Lung (tissue), 11 donors: ENCODE measurements at regions not wholly inside any gene's neighbourhood (a gene's known extent, or its start where the extent isn't known, plus 50 kb on each side); places are given as distances from the start of the nearest gene placed in this dataset.

Experiments used
- ATAC-seq: fragments of 200-7000 bp; cut with Tn5 transposase; one replicate; pipeline ENCODE4 v1.9.1; 2020; ENCODE audit warnings: moderate number of reproducible peaks; ENCODE audit not compliant: insufficient read depth, low FRiP score
- DNase-seq, 3 donors: peaks; one replicate each; pipeline ENCODE4 v3.0.0-alpha.2; 2013 to 2017
- H3K27ac ChIP-seq, 2 donors: one replicate each; pipeline ENCODE4 v1.5.1; 2013; ENCODE audit warnings: mild to moderate bottlenecking in 2 of 2, moderate library complexity in 2 of 2, control low read depth in 1 of 2, inconsistent platforms in 1 of 2, low read depth in 1 of 2, low read length in 1 of 2
- H3K27me3 ChIP-seq, 3 donors: one replicate each; pipeline ENCODE4 v1.5.1; 2013; ENCODE audit warnings: low read length in 2 of 3; ENCODE audit not compliant: control insufficient read depth in 3 of 3, insufficient read depth in 3 of 3
- H3K36me3 ChIP-seq, 4 donors: one replicate each; pipeline ENCODE4 v1.5.1; 2013; ENCODE audit warnings: low read length in 4 of 4, mild to moderate bottlenecking in 1 of 4, moderate library complexity in 1 of 4; ENCODE audit not compliant: control insufficient read depth in 4 of 4, insufficient read depth in 4 of 4
- H3K4me1 ChIP-seq, 5 donors: one replicate each; pipeline ENCODE4 v1.5.1; 2013; ENCODE audit warnings: low read length in 5 of 5, mild to moderate bottlenecking in 2 of 5, moderate library complexity in 1 of 5; ENCODE audit not compliant: control insufficient read depth in 5 of 5, insufficient read depth in 5 of 5
- H3K4me3 ChIP-seq: one replicate; pipeline ENCODE4 v1.5.1; 2013; ENCODE audit warnings: mild to moderate bottlenecking, control low read depth, moderate library complexity
- H3K9ac ChIP-seq, 2 donors: one replicate each; pipeline ENCODE4 v1.5.1; 2013; ENCODE audit warnings: low read length in 2 of 2, control low read depth in 1 of 2; ENCODE audit not compliant: insufficient read depth in 1 of 2
- H3K9me3 ChIP-seq, 4 donors: one replicate each; pipeline ENCODE4 v1.5.1; 2013; ENCODE audit warnings: low read length in 3 of 4, mild to moderate bottlenecking in 1 of 4, moderate library complexity in 1 of 4; ENCODE audit not compliant: control insufficient read depth in 4 of 4, insufficient read depth in 3 of 4
- CTCF ChIP-seq: IDR thresholded peaks from 2 replicates; pipeline ENCODE4 v1.5.1; 2012; ENCODE audit warnings: mild to moderate bottlenecking; ENCODE audit errors: control extremely low read depth, extremely low read depth
- WGBS, 2 donors: extraction: QIAGEN DNeasy Blood & Tissue Kit; methylation state at CpG; one replicate each; pipeline ENCODE4 v1.1.7; 2013; 5-methylcytosine and 5-hydroxymethylcytosine counted together
- donor health status: control.
- donor health status: control.
- donor health status: Bipolar disorder and iron deficiency.
- donor health status: healthy.
- donor health status: DM: yes; HTN: yes; CAD: no.

GRCh38 chr5:147997486-147997885, 66.3 kb upstream of the SPINK5 start:
- Histone ChIP-seq H3K9me3 (peaks cover 0 to 19% (median 12%) of the 10 kb centered on the region in 4 donors), H3K27ac (no peak overlapping the region), H3K4me3 (no peak overlapping the region), H3K27me3 (no peaks in the 10 kb centered on the region), H3K4me1 (no peaks in the 10 kb centered on the region), H3K9ac (no peak overlapping the region), H3K36me3 (no peaks in the 10 kb centered on the region)
- TF ChIP-seq CTCF, result no peak
- DNase-seq, result peak; percentile 13 to 83 (median 64)
- no peak for ATAC-seq
- WGBS, 2 donors, result 13 to 30% methylated on average over 3 of the region's 3 CpGs

DNA sequence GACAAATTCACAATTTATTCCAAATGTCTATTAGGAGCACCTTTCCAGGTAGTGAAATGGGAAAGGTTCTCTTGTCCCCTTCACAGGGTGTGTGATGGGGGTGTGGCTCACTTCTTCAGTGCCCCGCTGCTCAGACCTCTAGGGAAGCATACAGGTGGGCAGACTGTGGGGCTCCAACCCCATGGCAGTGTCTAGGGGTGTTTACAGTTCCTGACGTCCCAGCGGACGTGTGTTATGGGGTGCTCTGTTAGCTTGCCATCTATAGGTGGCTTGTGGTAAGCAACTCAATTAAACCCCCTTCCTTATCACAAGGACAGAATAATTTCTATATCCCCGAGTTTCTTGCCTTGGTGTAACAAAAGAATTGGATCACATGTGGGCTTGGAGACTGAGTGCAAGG, 67.4 kb upstream of the SPINK5 start:
- no peak for TF ChIP-seq CTCF
- 85 to 91% methylated on average over 5 of the region's 5 CpGs for WGBS, 2 donors
- ATAC-seq (no peak), DNase-seq (no peak)
- peaks cover 0 to 8% (median 6%) of the 10 kb centered on the region in 4 donors for H3K9me3 ChIP-seq
- no peak overlapping the region for H3K27ac ChIP-seq
- no peak overlapping the region for H3K4me3 ChIP-seq
- no peaks in the 10 kb centered on the region for H3K4me1 ChIP-seq
- no peak overlapping the region for H3K9ac ChIP-seq
- H3K27me3 ChIP-seq, result no peaks in the 10 kb centered on the region
- no peaks in the 10 kb centered on the region for H3K36me3 ChIP-seq

- DNase-seq (no peak), ATAC-seq (no peak)
- H3K9me3 ChIP-seq, result peaks cover 0 to 3% (median 3%) of the 10 kb centered on the region in 4 donors
- TF ChIP-seq CTCF, result no peak
- no peak overlapping the region for H3K27ac ChIP-seq
- H3K4me1 ChIP-seq, result no peaks in the 10 kb centered on the region
- H3K9ac ChIP-seq, result no peak overlapping the region
- no peaks in the 10 kb centered on the region for H3K27me3 ChIP-seq
- 86 to 92% methylated on average over 4 of the region's 4 CpGs for WGBS, 2 donors
- no peaks in the 10 kb centered on the region for H3K36me3 ChIP-seq
- no peak overlapping the region for H3K4me3 ChIP-seq
These were observed 67.9 kb upstream of the SPINK5 start for GRCh38 chr5:147995846-147996245.

- H3K9me3 ChIP-seq, result no peaks in the 10 kb centered on the region
- ATAC-seq, result no peak
- no peaks in the 10 kb centered on the region for H3K4me1 ChIP-seq
These were observed 73.8 kb upstream of the SPINK5 start for GRCh38 chr5:147989994-147990393.

More at GRCh38 chr5:147989994-147990393, 73.8 kb upstream of the SPINK5 start:
- Histone ChIP-seq H3K4me3 (no peak overlapping the region), H3K36me3 (no peaks in the 10 kb centered on the region), H3K27me3 (no peaks in the 10 kb centered on the region), H3K27ac (no peak overlapping the region), H3K9ac (no peak overlapping the region)
- no peak for DNase-seq
- no peak for TF ChIP-seq CTCF
